H9 (cell line): ENCODE measurements at regions not wholly inside any gene's neighbourhood (a gene's known extent, or its start where the extent isn't known, plus 50 kb on each side); places are given as distances from the start of the nearest gene placed in this dataset.

Source experiments
- DNase-seq: peaks from one replicate; pipeline ENCODE4 v3.0.0-alpha.2; 2017
- H2AFZ ChIP-seq: one replicate; pipeline ENCODE4 v1.6.1; 2013; ENCODE audit warnings: mild to moderate bottlenecking, low read length, control low read depth, moderate library complexity
- H2AK5ac ChIP-seq: 2 replicates; pipeline ENCODE4 v1.6.1; 2013; ENCODE audit warnings: low read length, control low read depth, mixed read lengths; ENCODE audit not compliant: insufficient read length
- H2BK120ac ChIP-seq: one replicate; pipeline ENCODE4 v1.6.1; 2013; ENCODE audit warnings: low read depth, mild to moderate bottlenecking, low read length, control low read depth, inconsistent platforms; ENCODE audit not compliant: poor library complexity, severe bottlenecking
- H2BK12ac ChIP-seq: 2 replicates; pipeline ENCODE4 v1.6.1; 2013; ENCODE audit warnings: low read length, control low read depth, mixed read lengths, low read depth; ENCODE audit not compliant: insufficient read length
- H2BK15ac ChIP-seq: 2 replicates; pipeline ENCODE4 v1.6.1; 2013; ENCODE audit warnings: low read depth, low read length, control low read depth
- H2BK20ac ChIP-seq: one replicate; pipeline ENCODE4 v1.6.1; 2013; ENCODE audit warnings: low read depth, mild to moderate bottlenecking, low read length, control low read depth, inconsistent platforms; ENCODE audit not compliant: poor library complexity, severe bottlenecking
- H2BK5ac ChIP-seq: 2 replicates; pipeline ENCODE4 v1.6.1; 2013; ENCODE audit warnings: low read length, control low read depth, mixed read lengths; ENCODE audit not compliant: insufficient read length
- H3K14ac ChIP-seq: 2 replicates; pipeline ENCODE4 v1.6.1; 2013; ENCODE audit warnings: low read length, control low read depth; ENCODE audit not compliant: insufficient read depth
- H3K18ac ChIP-seq: 2 replicates; pipeline ENCODE4 v1.6.1; 2013; ENCODE audit warnings: low read depth, mild to moderate bottlenecking, mixed read lengths, low read length, control low read depth; ENCODE audit not compliant: insufficient read length
- H3K23ac ChIP-seq: 2 replicates; pipeline ENCODE4 v1.6.1; 2013; ENCODE audit warnings: low read length, control low read depth, mixed read lengths, low read depth; ENCODE audit not compliant: insufficient read length
- H3K23me2 ChIP-seq: 2 replicates; pipeline ENCODE4 v1.6.1; 2013; ENCODE audit warnings: low read depth, mild to moderate bottlenecking, mixed read lengths, low read length, control low read depth; ENCODE audit not compliant: insufficient read length, poor library complexity, severe bottlenecking
- H3K27ac ChIP-seq: 2 replicates; pipeline ENCODE4 v1.5.1; 2013; ENCODE audit warnings: low read length, control low read depth, mixed read lengths, low read depth; ENCODE audit not compliant: insufficient read length
- H3K27me3 ChIP-seq: 2 replicates; pipeline ENCODE4 v1.6.1; 2013; ENCODE audit warnings: low read length, control low read depth, inconsistent platforms; ENCODE audit not compliant: insufficient read depth
- H3K4ac ChIP-seq: 2 replicates; pipeline ENCODE4 v1.6.1; 2013; ENCODE audit warnings: low read depth, mild to moderate bottlenecking, control low read depth, inconsistent platforms, low read length, moderate library complexity
- H3K4me1 ChIP-seq: 2 replicates; pipeline ENCODE4 v1.6.1; 2013; ENCODE audit warnings: low read length, control low read depth, inconsistent platforms; ENCODE audit not compliant: insufficient read depth
- H3K4me2 ChIP-seq: 2 replicates; pipeline ENCODE4 v1.6.1; 2013; ENCODE audit warnings: low read length, control low read depth, mixed read lengths; ENCODE audit not compliant: insufficient read length, insufficient read depth
- H3K56ac ChIP-seq: 2 replicates; pipeline ENCODE4 v1.6.1; 2013; ENCODE audit warnings: low read depth, mild to moderate bottlenecking, mixed read lengths, low read length, control low read depth; ENCODE audit not compliant: insufficient read length
- H3K79me1 ChIP-seq: 2 replicates; pipeline ENCODE4 v1.6.1; 2013; ENCODE audit warnings: low read depth, mild to moderate bottlenecking, moderate library complexity, low read length, control low read depth, inconsistent platforms; ENCODE audit not compliant: insufficient read depth, poor library complexity, severe bottlenecking
- H3K79me2 ChIP-seq: 2 replicates; pipeline ENCODE4 v1.6.1; 2013; ENCODE audit warnings: low read length, control low read depth, inconsistent platforms; ENCODE audit not compliant: insufficient read depth
- H3K9ac ChIP-seq: 2 replicates; pipeline ENCODE4 v1.6.1; 2013; ENCODE audit warnings: low read length, control low read depth, mixed read lengths; ENCODE audit not compliant: insufficient read length; ENCODE audit errors: extremely low read depth
- H3K9me3 ChIP-seq: one replicate; pipeline ENCODE4 v1.6.1; 2013; ENCODE audit warnings: low read depth, low read length, inconsistent platforms; ENCODE audit not compliant: control insufficient read depth
- H3T11ph ChIP-seq: one replicate; pipeline ENCODE4 v1.6.1; 2013; ENCODE audit warnings: mild to moderate bottlenecking, low read length, control low read depth, inconsistent platforms
- H4K20me1 ChIP-seq: one replicate; pipeline ENCODE4 v1.6.1; 2013; ENCODE audit not compliant: control insufficient read depth, insufficient read length, insufficient read depth
- H4K5ac ChIP-seq: 2 replicates; pipeline ENCODE4 v1.6.1; 2013; ENCODE audit warnings: low read depth, mild to moderate bottlenecking, mixed read lengths, low read length, control low read depth; ENCODE audit not compliant: insufficient read length
- H4K8ac ChIP-seq: replicated peaks from 2 replicates; pipeline ENCODE4 v1.6.1; 2013; ENCODE audit warnings: low read length, control low read depth, mixed read lengths, low read depth; ENCODE audit not compliant: insufficient read length
- H4K91ac ChIP-seq: 2 replicates; pipeline ENCODE4 v1.6.1; 2013; ENCODE audit warnings: low read depth, mild to moderate bottlenecking, moderate library complexity, mixed read lengths, low read length, control low read depth; ENCODE audit not compliant: insufficient read length
- H3K27ac Mint-ChIP-seq, 3 experiments: 2 replicates in 2 of 3; 3 replicates in 1 of 3; pipeline ENCODE4 v1.8.0; 2020 to 2021; ENCODE audit warnings: mixed read lengths in 3 of 3, mild to moderate bottlenecking in 1 of 3, moderate library complexity in 1 of 3
- H3K27me3 Mint-ChIP-seq: 2 replicates; pipeline ENCODE4 v1.8.0; 2021; ENCODE audit warnings: low read depth, mild to moderate bottlenecking, moderate library complexity, mixed read lengths
- H3K36me3 Mint-ChIP-seq, 3 experiments: 2 replicates in 2 of 3; 3 replicates in 1 of 3; pipeline ENCODE4 v1.8.0; 2020 to 2021; ENCODE audit warnings: low read depth in 3 of 3, mixed read lengths in 3 of 3; ENCODE audit not compliant: insufficient read depth in 1 of 3
- H3K4me1 Mint-ChIP-seq, 2 experiments: 2 replicates each; pipeline ENCODE4 v1.8.0; 2020; ENCODE audit warnings: mixed read lengths in 2 of 2
- H3K4me3 Mint-ChIP-seq, 2 experiments: 2 replicates in 1 of 2; 3 replicates in 1 of 2; pipeline ENCODE4 v1.8.0; 2020 to 2021; ENCODE audit warnings: mild to moderate bottlenecking in 2 of 2, mixed read lengths in 2 of 2, moderate library complexity in 1 of 2
- H3K9me3 Mint-ChIP-seq, 2 experiments: 2 replicates in 1 of 2; 3 replicates in 1 of 2; pipeline ENCODE4 v1.8.0; 2020; ENCODE audit warnings: mild to moderate bottlenecking in 2 of 2, mixed read lengths in 2 of 2, moderate library complexity in 1 of 2
- CTCF ChIP-seq: fragments of 200-600 bp; sonication (generic); conservative IDR thresholded peaks from 3 replicates; pipeline ENCODE4 v1.8.0; 2021; ENCODE audit warnings: antibody characterized with exemption, mild to moderate bottlenecking
- whole genome bisulfite sequencing: extraction: QIAGEN DNeasy Blood & Tissue Kit; methylation state at CpG from one replicate; pipeline ENCODE4 v1.1.7; 2013; ENCODE audit warnings: missing lambda C conversion rate, low lambda C conversion rate, mixed read lengths; ENCODE audit not compliant: insufficient read length; ENCODE audit errors: extremely low coverage; 5-methylcytosine and 5-hydroxymethylcytosine counted together

- no CpG with 5 or more reads among the region's 5 CpGs for WGBS
- no peak overlapping the region for H2BK12ac ChIP-seq
- H3K18ac ChIP-seq = no peak overlapping the region
- no peak overlapping the region for H3K23ac ChIP-seq
- no peak overlapping the region for H4K8ac ChIP-seq
- no peaks in the 10 kb centered on the region for H3K23me2 ChIP-seq
- TF ChIP-seq CTCF = no peak
- no peak overlapping the region for H3K4me2 ChIP-seq
- DNase-seq = no peak
- no peak overlapping the region for H3T11ph ChIP-seq
- no peaks in the 10 kb centered on the region for H3K9me3 ChIP-seq
- H4K5ac ChIP-seq = no peak overlapping the region
- H3K27me3 ChIP-seq = no peaks in the 10 kb centered on the region
- H4K91ac ChIP-seq = no peak overlapping the region
- Mint-ChIP-seq H3K4me1 (peaks cover 24 to 31% of the 10 kb centered on the region in 2 experiments), H3K27me3 (peaks cover 2% of the 10 kb centered on the region), H3K9me3 (no peaks in the 10 kb centered on the region; a peak in 1 of 5 replicates), H3K36me3 (peaks cover 0 to 2% (median 0%) of the 10 kb centered on the region in 3 experiments; a peak in 1 of 7 replicates), H3K27ac (no peak overlapping the region; a peak in 2 of 7 replicates), H3K4me3 (no peak overlapping the region; a peak in 1 of 5 replicates)
- no peak overlapping the region for H3K27ac ChIP-seq
- no peak overlapping the region for H2BK120ac ChIP-seq
- no peak overlapping the region for H2AFZ ChIP-seq
- no peak overlapping the region for H3K56ac ChIP-seq
- no peaks in the 10 kb centered on the region for H3K79me2 ChIP-seq
- H2AK5ac ChIP-seq = no peak overlapping the region
- peak overlapping the region; percentile 16; the same call in 1 of the 2 replicates for H3K14ac ChIP-seq
- H3K4me1 ChIP-seq = 0 out of 2 replicates have a peak, but pooled peaks cover 2% of the 10 kb centered on the region
- H3K4ac ChIP-seq = no peak overlapping the region
- no peaks in the 10 kb centered on the region for H4K20me1 ChIP-seq
- H3K9ac ChIP-seq = no peak overlapping the region
- H2BK20ac ChIP-seq = no peak overlapping the region
- no peak overlapping the region for H2BK5ac ChIP-seq
- H3K79me1 ChIP-seq = no peaks in the 10 kb centered on the region
- no peak overlapping the region for H2BK15ac ChIP-seq
Observed at GRCh38 chr1:36738245-36738644, 255.5 kb upstream of the CSF3R start.
